GM19372 (cell line): ENCODE measurements at regions not wholly inside any gene's neighbourhood (a gene's known extent, or its start where the extent isn't known, plus 50 kb on each side); places are given as distances from the start of the nearest gene placed in this dataset.

Experiments
- ATAC-seq: cut with Tn5 transposase; IDR thresholded peaks from one replicate; pipeline ENCODE4 v1.9.1; 2021; ENCODE audit warnings: mild to moderate bottlenecking, low read depth, moderate library complexity; ENCODE audit not compliant: unreplicated experiment

DNA sequence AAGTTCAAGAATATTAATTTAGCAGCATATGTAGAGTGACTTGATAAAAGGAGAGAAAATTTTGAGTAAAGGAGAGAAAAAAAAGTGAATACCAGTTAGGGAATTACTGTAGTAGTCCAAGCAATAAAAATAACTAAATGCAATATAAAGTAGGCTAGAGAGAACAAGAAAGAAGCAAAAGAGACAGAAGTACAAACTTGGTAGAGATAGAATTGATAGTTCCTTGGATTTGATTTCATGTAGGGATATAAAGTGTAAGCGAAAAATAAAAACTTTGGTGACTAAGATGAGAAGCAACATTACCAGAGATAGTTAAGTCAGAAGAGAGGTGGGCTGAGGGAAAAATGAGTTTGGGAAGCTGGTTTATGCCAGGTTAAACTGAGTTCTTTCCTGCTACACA, 252.4 kb downstream of the SEC23A start:
- no peak for ATAC-seq

DNA sequence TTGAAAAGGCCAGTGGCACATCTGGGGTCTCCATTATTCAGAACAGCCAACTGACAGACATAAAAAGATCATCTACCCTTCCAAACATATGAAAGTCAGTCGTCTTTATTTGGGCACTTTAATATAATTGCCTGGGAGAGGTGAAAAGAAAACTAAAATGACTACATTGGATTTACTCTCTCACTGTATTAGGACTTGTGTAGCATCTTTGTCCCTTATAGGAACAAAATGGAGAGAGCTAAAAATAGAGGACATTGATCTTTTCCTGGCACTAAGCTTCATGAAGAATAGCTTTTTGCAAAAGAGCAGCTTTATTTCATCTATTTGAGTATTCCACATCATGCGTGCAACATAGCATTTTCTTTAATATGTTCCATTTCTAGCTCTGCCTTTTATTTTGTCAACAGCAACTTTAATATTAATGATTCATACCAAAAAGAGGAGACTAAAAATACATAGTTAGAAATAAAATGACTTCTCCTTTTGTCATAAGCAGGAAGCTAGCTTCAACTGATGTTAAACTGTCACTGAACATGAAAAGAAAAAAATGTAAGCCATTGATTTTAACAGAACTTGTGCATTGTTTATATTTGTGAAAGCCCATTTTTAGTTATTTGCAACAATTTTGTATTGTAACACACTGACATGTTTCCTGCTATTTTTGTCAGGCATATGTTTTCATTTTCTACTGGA, 254.6 kb downstream of the SEC23A start:
- no peak for ATAC-seq

GRCh38 chr14:38847161-38847560, 255.9 kb downstream of the SEC23A start:
- no peak for ATAC-seq

- ATAC-seq, result no peak
These were observed 263.2 kb downstream of the SEC23A start for GRCh38 chr14:38839694-38840365.

- ATAC-seq, result no peak
These were observed 264.1 kb downstream of the SEC23A start for GRCh38 chr14:38838979-38839323.

DNA sequence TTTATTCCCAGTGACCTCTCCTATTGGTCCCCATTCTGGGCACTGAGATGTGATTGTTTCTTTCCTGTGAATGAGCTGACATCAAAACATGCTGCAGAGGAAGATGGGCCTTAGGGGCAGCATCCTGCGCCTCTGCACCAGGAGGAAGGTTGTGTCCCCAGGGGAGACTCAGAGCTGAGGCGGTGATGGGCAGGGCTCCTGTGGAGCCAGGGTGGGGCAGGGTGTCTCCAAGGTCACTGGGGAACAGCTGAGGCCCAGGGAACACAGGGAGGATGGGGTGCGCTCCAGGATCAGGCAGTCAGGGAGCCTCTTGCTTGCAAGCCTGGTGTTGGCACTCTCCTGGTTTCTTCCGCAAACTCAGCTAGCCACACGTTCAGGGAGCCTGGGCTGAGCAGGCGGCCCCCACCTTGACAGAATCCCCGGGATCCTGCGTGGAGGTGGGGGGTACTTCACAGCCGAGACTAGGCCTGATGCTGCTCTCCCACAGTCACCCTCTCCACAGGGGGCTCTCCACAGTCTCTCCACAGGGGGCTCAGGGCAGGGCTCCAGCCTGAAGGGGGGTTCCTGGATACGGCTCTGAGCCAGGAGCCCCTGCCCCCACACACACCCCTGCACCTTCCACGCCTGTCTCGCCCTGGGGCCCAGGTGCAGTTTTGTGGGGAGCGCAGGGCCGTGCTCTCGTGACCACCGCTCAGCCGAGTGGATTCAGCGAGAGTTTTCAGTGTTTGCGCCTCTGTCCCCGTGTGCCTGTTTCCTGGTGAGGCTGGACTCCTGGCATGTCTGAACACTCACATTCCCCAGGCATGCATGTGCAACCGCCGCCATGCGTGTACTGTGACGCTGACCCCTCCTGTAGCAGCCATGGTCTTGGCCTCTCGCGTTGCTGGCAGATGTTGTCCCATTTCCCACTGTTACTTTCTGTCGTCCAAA, 264.7 kb downstream of the SEC23A start:
- ATAC-seq, result no peak

DNA sequence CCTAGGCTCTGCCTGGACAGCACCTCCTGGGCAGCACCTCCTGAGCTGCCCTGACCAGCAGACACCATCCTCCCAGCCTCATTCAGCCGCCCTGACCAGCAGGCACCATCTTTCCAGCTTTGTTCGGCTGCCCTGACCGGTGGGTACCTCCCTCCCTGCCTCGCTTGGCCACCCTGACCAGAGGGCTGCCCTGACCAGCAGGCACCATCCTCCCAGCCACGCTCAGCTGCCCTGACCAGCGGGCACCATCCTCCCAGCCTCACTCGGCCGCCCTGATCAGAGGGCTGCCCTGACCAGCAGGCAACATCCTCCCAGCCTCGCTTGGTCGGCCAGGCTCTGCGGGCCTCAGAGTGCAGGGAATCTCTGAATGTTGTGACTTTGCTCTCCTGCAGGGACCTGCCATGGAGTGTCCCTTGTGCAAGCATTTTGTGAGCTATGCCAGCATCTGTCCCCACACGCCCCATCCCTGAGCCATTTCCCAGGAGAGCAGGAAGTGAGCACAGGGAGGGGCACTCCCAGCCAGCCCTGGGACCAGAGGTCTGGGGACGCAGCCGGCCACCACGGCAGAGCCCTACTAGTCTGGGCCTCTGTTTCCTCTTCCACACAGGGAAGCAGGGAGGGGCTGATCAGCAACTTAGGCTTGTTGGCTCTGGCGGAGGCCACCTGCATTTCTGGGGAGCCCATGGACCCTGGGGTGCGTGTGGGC, 265.5 kb downstream of the SEC23A start:
- no peak for ATAC-seq

DNA sequence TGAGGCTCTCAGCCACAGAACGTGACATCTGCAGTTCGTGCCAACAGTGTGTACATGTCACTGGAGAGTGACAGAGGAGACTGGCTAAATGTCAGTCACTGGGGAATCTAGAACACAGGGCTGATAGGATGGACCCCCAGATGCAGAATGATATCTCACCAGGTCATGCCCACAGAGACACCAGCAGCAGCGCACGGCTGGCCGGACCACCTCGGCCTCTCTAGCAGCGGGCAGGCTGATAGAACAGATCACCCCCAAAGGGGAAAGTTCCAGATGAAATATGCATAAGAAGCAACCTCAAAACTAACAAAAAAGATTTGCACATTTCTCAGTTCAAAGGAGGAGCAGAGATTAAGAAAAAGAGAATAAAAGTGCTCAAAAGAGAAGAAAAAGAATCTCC, 266.5 kb downstream of the SEC23A start:
- ATAC-seq, result no peak

DNA sequence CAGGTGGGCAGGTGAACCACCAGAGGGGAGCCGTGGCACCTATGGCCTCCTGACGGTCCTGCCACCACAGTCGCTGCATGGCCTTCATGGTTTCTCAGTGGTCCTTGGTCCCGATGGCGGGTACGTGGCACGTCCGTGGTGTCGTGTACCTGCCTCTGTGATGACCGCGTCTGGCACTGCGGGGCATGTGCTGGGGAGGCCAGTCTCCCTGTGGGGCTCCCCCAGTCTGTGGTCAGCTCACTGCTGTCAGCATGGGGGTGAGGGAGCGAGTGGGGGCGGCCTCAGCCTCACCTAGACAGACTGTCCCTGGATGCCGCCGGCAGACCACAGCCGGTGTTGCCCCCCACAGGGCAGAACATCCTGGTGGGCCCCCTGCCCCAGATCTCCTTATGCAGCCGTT, 267.2 kb downstream of the SEC23A start:
- no peak for ATAC-seq

- ATAC-seq, result no peak
These were observed 274.7 kb downstream of the SEC23A start for GRCh38 chr14:38828183-38828827.

- no peak for ATAC-seq
These were observed 278.3 kb downstream of the SEC23A start for GRCh38 chr14:38824706-38825105.

DNA sequence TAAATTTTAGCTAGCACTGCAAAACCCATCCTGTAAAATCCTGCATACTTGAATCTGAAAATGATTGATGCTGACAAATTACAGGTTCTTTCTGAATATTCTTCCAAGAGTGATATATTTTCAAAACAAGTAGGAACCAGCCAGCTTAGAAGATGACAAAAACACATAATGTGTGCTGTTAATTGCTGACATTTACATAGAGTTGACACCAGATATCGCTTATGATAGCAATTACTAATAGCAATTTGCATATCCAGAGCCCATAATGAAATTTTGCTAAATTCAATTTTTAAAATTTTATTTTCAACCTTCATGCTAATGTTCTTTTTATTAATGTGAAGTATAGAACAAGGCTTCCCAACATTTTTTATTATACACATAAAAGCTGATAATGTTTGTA, 284.5 kb downstream of the SEC23A start:
- ATAC-seq, result no peak

DNA sequence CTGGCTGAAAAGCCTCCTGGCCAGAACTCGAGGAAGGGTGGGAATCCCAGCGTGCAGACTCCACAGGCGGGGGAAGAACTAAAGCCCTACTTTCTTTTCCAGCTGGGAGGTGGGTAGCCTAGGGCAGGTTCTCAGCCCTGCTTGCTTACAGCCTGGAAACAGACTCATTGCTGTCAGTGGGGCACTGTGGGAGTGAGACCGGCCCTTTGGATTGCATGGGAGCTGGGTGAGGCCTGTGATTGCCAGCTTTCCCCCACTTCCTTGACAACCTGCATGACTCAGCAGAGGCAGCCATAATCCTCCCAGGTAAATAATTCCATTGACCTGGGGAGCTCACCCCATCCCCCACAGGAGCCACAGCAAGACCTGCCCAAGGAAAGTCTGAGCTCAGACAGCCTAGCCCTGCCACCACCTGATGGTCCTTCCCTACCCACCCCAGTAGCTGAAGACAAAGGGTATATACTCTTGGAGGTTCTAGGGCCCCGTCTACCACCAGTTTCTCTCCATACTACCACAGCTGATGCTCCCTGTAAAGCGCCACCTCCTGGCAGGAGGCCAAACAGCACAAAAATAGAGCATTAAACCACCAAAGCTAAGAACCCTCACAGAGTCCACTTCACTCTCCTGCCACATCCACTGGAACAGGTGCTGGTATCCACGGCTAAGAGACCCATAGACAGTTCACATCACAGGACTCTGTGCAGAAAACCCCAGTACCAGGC, 294.1 kb downstream of the SEC23A start:
- no peak for ATAC-seq

DNA sequence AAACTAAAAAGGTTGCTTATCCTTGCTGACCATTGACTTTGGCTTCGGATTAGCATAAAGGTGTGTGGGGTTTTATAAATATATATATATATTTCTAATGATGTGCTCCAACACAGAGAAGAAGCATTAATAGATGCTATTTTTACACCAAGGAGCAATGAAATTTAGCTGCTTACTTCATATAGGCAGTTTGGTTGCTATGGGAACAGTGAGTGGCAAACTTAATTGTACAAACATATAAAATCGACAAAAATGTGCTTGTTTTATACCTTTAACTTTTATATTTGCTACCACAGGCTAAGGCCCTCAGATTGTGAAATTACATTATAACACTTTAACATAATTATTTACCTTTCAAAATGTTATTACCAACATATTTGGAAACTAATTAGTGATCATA, 303.4 kb downstream of the SEC23A start:
- ATAC-seq, result no peak

DNA sequence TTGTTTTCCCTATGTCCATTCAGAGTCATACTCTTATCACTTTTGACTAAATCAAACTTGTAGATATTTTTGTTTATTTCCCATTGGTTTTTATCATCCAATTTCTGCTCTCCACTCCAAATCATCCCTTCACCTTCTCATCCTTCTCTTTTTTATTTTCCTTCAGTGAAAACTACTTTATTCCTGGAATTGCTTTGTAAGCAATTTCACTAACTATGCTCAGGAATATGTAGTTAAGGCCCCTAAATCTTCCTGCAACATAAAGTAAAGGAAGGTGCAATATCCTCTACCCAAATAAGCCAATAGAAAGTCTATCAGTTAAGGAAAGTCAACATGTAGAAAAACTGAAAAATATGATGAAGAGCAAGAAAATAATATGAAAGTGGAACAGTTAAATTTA, 308.4 kb downstream of the SEC23A start:
- no peak for ATAC-seq

- ATAC-seq, result no peak
These were observed 311.2 kb downstream of the SEC23A start for GRCh38 chr14:38791862-38792261.

GRCh38 chr14:38790916-38791315, 312.1 kb downstream of the SEC23A start:
- ATAC-seq, result no peak

GRCh38 chr14:38789805-38790204, 313.2 kb downstream of the SEC23A start:
- no peak for ATAC-seq

DNA sequence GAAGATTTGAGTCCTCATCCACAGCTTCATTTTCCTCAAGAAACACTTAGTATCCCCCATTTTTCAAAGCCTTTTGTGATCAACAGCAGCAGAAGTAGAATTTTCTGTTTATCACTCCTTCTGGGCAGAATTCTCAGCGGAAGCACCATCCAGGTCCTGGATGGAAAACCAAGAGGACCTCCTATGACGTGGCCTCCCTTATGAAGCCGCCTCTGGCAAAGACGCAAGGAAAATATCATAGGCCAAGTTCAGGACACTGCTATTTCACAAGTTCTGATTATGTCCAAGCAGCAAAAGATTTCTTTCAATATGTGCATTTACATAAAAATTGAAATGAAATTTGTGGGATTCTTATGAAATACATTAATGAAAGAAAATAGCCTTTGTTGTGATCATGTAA, 315.0 kb downstream of the SEC23A start:
- no peak for ATAC-seq

DNA sequence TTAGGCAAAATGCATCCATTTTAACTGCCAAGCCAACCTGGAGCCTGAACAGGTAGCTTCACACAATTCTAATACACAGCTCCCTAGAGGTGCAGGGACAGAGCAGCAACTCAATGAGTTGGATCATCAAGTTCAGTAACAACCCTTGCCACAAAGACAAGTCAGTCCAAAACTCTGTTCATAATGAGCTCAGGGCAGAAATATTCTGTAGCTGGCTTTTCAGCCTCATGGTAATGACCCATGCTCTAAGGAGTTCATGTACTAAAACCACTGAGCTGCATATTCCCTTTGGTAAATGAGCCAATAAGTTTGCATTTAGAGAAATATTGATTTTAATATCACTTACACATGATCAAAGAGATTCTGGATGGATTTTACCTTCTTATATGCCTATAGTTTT, 316.1 kb downstream of the SEC23A start:
- ATAC-seq, result no peak
